Activated CD4-positive, alpha-beta T cell treated with anti-CD3 and anti-CD28 coated beads, Interleukin-2, amount 50 U/mL, for 48 hours (primary cell): ENCODE measurements at regions not wholly inside any gene's neighbourhood (a gene's known extent, or its start where the extent isn't known, plus 50 kb on each side); places are given as distances from the start of the nearest gene placed in this dataset.
"Not testable (repeated sequence)": the region's sequence is repeated elsewhere in the genome, so short reads cannot be mapped to it uniquely, and the experiment has no call there.

Experiments used
- DNase-seq, 2 experiments: peaks; one replicate each; pipeline ENCODE4 v3.0.0-alpha.2; 2020

DNA sequence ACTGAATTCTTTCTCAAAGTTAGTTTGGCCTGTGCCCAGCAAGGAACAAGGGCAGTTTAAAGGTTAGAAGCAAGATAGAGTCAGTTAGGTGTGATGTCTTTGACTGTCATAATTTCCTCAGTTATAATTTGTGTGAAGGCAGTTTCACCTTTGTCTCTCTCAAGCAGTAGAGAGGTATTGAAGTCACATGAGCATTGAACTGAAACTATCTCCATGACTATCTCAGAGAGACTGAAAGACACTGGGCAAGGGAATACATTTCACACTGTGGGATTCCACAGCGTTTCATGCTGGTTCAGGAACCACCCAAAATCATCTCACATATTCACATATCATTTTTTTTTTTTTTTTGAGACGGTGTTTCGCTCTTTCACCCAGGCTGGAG, 366.1 kb downstream of the PREX1 start:
- no peak for DNase-seq

DNA sequence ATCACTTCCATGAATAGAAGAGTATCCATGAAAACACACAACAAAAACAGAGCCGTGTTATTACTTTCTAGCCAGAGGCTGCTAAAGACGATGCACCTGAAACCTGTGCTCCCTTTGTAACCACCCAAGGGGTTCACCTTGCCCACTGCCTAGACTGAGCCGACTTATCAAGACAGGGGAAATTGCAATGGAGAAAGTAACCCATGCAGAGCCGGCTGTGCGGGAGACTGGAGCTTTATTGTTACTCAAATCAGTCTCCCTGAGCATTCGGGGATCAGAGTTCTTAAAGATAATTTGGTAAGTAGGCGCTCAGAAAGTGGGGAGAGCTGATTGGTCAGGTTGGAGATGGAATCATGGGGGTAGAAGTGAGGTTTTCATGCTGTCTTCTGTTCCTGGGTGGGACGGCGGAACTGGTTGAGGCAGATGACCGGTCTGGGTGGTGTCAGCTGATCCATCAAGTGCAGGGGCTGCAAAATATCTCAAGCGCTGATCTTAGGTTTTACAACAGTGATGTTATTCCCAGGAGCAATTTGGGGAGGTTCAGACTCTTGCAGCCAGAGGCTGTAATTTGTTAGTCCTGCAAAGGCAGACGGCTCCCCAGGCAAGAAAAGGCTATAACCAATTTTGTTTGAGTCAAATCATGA, 366.6 kb downstream of the PREX1 start:
- no peak for DNase-seq

GRCh38 chr20:48460681-48461080, 367.1 kb downstream of the PREX1 start:
- no peak for DNase-seq

DNA sequence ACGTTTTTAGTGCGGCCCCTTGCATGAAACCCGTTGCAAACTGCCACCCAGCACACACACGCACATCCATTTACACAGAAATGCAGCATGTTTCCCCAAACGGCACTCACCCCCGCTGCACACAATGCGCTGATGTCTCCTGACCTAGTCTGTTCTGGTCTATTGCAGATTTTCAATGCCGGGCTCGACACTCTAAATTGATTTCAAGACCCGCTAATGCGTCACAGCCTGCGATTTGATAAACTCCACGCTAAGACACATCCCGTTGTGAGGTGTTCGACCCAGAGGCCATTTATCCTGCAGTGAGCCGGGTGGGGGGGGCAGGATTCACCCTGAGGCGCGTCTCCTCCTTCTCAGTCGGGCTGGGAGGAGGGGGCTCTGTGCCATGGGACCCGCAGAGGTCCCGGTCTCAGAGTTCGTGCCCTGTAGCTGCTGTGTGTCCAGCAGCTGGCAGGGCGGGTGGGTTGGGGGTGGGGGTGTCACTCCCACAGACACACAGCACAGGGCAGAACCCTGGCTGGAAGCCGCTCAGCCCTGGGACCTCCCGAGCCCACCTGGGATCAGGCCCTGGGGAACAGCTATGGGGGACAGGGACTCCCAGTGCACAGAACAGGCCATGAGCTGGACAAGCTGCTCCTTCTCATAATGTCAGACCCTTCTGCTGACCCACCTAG, 367.9 kb downstream of the PREX1 start:
- DNase-seq: no peak

GRCh38 chr20:48458601-48459385, 369.0 kb downstream of the PREX1 start:
- no peak for DNase-seq

DNA sequence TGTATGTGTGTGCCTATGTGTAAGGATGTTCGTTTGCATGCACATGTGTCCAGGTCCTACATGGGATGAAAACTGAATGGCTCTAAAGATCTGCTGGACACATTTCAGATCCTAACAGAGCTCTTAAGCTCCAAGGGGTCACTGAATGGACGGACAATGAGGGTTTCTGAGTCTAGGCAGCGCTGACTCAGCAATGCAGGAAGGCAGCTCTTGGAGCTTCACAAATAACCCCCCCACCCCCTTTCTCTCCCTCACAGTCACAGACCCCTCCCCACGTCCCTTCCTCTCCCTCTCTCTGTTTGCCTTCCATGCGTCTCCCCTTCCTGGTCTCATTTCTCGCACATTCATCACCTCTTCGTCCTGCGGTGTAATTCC, 369.8 kb downstream of the PREX1 start:
- no peak for DNase-seq

- DNase-seq: no peak
Observed at GRCh38 chr20:48457193-48458002, 370.4 kb downstream of the PREX1 start.

DNA sequence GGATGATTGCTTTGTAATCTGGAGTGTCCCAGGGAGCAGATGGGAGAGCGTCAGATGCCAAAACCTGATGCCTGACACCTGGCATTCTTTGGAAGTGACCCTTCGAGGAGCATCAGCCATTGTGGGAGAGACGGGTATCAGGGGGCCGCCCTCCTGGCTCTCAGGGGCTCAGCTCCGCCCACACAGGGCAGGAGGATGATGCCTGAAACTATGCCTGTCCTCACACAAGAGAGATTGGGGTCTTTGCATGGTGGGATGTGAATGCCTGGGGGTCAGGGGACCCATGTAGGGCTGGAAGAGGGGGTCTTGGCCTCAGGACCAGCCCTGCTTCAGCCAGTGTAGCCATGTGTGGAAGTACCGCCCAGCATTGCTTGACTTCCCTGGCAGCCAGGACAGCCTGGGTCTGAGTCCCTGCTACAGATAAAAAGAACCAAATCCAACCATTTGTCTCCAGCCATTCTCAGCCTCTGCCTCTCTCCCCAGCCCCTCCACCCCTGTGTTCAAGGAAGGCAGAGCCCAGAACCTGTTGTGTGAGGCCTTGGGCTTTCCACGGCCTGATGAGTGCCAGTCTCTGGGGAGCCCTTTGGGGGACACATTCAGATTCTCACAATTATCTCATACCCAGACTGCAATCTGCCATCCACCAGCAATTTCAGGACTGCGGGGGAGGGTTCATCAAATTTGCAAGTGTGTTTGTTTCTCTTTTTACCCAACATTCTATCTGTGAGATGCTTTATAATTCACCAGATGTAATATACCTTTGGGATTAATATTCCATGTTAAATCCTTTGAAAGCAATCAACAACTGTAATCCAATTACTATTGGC, 371.2 kb downstream of the PREX1 start:
- DNase-seq: no peak

DNA sequence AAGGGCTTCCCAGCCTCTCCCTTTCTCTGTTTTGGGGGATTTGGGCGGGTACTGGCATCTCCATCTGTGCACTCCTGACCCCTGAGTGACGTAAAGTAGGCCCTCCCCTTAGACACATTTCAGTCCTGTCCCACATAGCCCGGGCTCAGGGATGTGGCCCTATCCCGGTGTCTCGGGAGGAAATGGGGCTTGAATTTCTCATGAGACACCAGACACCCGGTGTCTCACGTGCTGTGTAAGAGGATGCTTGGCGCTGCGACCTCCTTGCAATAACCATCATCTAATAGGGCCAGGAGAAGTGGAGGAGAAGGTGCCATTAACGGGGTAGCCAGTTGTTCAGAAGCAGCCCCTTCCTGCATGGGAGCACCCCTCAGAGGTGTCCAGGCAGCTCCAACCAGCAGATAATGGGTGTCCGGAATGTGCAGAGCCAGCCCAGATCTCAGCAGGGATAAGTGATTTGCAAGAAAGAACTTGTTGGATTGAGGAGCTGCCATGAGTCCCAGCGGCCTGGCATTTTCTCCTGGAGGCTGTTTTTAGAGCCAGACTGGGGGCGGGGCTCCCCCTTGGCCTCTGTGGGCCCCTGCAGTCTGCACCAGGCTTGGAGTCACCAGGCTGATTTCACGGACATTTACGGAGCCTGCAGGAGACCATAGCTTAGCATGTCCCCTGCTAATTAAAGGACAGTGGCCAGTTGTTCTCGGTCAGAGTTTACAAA, 372.0 kb downstream of the PREX1 start:
- DNase-seq: no peak

GRCh38 chr20:48454671-48455490, 372.9 kb downstream of the PREX1 start:
- DNase-seq: no peak

DNA sequence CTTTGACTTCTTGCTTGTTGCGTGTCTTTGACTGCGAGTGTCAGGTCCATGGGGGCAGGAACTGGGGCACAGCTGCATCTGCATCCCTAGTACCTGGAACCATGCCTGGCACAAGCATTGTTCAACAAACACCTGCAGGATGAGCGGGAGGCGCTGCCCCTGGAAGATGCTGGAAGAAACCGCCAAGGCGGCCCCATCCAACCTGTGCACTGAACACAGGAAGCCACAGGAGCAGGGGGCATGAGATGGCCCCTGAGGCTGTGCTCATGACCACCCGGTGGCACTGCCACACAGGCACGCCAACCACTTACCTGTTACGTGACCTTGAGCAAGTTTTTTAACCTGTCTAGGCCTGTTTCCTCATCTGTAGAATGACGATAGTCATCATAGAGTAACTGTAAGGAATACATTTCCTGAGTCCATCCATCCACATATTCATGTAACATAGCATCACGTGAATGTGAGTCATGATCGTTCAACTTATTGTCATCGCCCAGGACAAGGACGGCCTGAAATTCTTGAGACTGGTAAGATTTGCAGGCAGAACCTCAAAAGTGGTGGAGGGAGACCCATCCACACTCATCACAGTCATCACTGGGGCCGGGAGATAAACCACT, 374.2 kb downstream of the PREX1 start:
- no peak for DNase-seq

DNA sequence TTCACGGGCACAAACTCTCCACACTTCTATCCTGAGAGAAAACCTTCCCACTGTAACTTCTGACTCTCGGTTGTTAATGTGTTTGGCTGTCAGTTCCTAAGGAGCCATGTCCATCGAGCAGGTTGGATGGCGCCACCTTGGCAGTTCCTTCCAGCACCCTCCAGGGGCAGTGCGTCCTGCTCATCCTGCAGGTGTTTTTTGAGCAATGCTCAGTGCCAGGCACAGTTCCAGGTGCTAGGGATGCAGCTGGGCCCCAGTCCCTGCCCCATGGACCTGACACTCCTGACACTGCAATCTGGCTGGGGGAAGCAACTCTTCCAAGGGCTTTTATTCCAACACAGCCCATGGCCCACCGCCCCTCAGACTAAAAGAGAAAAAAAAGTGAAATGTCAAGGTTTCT, 376.4 kb downstream of the PREX1 start:
- no peak for DNase-seq

- DNase-seq: no peak
Observed at GRCh38 chr20:48448666-48449600, 378.9 kb downstream of the PREX1 start.

GRCh38 chr20:48447456-48447855, 380.3 kb downstream of the PREX1 start:
- DNase-seq: no peak

DNA sequence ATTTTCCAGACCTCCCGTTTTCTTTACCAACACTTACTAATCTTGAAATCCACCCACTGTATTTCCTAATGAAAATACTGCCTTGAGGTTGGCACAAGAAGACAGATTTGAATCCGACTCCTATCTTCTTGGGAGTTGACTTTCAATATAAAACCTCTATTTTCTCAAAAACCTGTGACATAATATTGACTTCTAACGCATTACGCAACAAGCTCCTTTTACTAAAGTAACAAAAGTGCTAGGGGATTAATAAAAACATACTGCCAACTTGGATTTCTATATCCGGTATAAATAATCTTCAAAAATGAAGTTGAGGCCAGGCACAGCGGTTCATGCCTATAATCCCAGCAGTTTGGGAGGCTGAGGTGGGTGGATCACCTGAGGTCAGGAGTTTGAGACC, 382.0 kb downstream of the PREX1 start:
- no peak for DNase-seq

DNA sequence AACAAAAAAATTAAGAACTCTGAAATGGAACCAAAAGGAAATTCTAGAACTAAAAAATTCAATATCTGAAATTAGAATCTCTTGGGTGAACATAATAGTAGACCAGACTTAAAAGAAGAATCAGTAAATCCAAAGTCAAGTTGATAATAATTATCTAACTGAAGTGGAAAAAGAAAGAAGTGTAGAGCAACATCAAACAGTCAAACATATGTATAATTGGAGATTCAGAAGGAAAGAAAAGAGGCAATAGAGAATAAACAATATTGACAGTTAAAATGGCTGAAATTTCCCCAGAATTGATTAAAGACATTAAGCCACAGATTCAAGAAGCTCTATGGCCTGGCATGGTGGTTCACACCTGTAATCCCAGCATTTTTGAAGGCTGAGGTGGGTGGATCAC, 383.6 kb downstream of the PREX1 start:
- DNase-seq: no peak

DNA sequence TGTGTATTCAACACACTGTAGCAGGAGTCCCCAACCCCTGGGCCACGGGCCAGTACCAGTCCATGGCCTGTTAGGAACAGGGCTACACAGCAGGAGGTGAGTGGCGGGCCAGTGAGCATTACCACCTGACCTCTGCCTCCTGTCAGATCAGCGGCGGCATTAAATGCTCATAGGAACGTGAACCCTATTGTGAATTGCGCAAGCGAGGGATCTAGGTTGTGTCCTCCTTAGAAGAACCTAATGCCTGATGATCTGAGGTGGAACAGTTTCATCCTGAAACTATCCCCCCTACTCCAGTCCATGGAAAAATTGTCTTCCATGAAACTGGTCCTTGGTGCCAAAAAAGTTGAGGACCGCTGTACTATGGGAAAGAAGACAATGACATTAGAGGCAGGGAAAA, 386.9 kb downstream of the PREX1 start:
- DNase-seq: no peak

- DNase-seq: not testable (repeated sequence)
Observed at GRCh38 chr20:48440261-48440660, 387.5 kb downstream of the PREX1 start.

- no peak for DNase-seq
Observed at GRCh38 chr20:48437146-48437545, 390.7 kb downstream of the PREX1 start.
